Left lung (tissue), 4 donors: ENCODE measurements at regions not wholly inside any gene's neighbourhood (a gene's known extent, or its start where the extent isn't known, plus 50 kb on each side); places are given as distances from the start of the nearest gene placed in this dataset.
"Not testable (repeated sequence)": the region's sequence is repeated elsewhere in the genome, so short reads cannot be mapped to it uniquely, and the experiment has no call there.

Source experiments
- ATAC-seq: fragments of 200-7000 bp; cut with Tn5 transposase; one replicate; pipeline ENCODE4 v1.9.1; 2020; ENCODE audit warnings: moderate library complexity
- DNase-seq, 4 donors: peaks; one replicate each; pipeline ENCODE4 v3.0.0-alpha.2; 2013 to 2020
- H3K27ac ChIP-seq, 2 donors: fragments of 200-600 bp; sonication (generic) in 1 of 2; one replicate each; pipeline versions ENCODE4 v1.5.0 to v1.8.0; 2020 to 2021
- H3K27me3 ChIP-seq, 2 donors: fragments of 200-600 bp; sonication (generic) in 1 of 2; one replicate each; pipeline versions ENCODE4 v1.5.0 to v1.8.0; 2020 to 2021
- H3K36me3 ChIP-seq, 2 donors: fragments of 200-600 bp; sonication (generic) in 1 of 2; one replicate each; pipeline versions ENCODE4 v1.5.0 to v1.8.0; 2020 to 2021
- H3K4me1 ChIP-seq, 2 donors: fragments of 200-600 bp; one replicate each; pipeline ENCODE4 v1.8.0; 2021
- H3K4me3 ChIP-seq, 2 donors: fragments of 200-600 bp; sonication (generic) in 1 of 2; one replicate each; pipeline versions ENCODE4 v1.5.0 to v1.8.0; 2020 to 2021; ENCODE audit warnings: mild to moderate bottlenecking in 1 of 2
- H3K9me3 ChIP-seq, 2 donors: fragments of 200-600 bp; sonication (generic) in 1 of 2; one replicate each; pipeline versions ENCODE4 v1.5.0 to v1.8.0; 2020 to 2021
- intact Hi-C, 2 donors: fragments of 100-400 bp; cut with DNase I; formaldehyde crosslinking; loops; one replicate each; pipeline versions ENCODE4 v1.11.2 to v1.14.2; 2022
- TF ChIP-seq, protein P1 (sequence below), 2 donors: fragments of 200-600 bp; sonication (generic) in 1 of 2; IDR thresholded peaks; one replicate each; pipeline versions ENCODE4 v1.5.0 to v1.8.0; 2021; ENCODE audit warnings: antibody characterized with exemption in 2 of 2
- donor health status: DM: no; HTN: yes; CAD: no.
- donor health status: DM: no; HTN: no; CAD: no.

DNA sequence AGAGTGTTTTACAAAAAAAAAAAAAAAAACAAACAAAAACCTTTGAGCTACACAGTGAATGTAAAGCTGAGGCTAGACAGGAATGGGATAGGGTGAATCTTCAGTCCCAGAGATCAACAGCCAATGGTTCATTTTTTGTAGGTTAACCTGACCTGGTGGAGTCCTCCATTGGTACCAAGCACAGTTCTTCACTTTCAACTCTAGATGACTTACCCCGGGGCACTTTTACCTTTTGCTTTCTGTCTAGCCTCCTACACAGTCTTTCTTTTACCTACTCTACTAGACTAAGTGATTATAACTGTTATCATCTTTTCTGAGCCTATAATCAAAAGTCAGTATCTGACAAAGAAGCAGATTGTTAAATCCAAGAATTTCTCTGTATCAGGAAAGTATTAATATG, 50.9 kb downstream of the ANXA2R start:
- no peak for ATAC-seq
- H3K4me1 ChIP-seq: peaks cover 0 to 35% of the 10 kb centered on the region in 2 donors
- DNase-seq: no peak
- H3K4me3 ChIP-seq: no peak overlapping the region
- TF ChIP-seq, protein P1, sequence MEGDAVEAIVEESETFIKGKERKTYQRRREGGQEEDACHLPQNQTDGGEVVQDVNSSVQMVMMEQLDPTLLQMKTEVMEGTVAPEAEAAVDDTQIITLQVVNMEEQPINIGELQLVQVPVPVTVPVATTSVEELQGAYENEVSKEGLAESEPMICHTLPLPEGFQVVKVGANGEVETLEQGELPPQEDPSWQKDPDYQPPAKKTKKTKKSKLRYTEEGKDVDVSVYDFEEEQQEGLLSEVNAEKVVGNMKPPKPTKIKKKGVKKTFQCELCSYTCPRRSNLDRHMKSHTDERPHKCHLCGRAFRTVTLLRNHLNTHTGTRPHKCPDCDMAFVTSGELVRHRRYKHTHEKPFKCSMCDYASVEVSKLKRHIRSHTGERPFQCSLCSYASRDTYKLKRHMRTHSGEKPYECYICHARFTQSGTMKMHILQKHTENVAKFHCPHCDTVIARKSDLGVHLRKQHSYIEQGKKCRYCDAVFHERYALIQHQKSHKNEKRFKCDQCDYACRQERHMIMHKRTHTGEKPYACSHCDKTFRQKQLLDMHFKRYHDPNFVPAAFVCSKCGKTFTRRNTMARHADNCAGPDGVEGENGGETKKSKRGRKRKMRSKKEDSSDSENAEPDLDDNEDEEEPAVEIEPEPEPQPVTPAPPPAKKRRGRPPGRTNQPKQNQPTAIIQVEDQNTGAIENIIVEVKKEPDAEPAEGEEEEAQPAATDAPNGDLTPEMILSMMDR (IDR thresholded peaks at IDR 0.05): no peak
- H3K36me3 ChIP-seq: no peaks in the 10 kb centered on the region
- H3K27me3 ChIP-seq: peaks cover 22 to 61% of the 10 kb centered on the region in 2 donors
- intact Hi-C loops: no loop called here
- no peak overlapping the region for H3K27ac ChIP-seq
- peaks cover 0 to 4% of the 10 kb centered on the region in 2 donors for H3K9me3 ChIP-seq

DNA sequence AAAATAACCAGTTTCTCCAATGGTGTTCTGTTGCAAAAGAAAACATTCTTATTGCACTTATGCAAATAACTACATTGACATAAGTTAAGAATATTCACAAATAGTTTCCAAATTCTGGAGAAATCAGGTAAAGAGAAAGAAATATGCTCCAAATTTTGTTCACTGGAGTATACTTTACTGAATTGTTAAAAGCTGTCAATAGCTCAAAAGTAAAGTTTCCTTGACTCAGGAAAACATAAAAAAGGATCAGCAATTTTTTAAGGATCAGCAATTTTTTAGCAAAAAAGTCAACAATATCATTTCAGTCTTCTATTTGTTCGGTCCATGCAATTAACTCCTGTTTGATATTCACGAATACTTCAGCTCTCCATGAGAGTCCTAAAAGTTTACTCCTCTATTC, 51.6 kb downstream of the ANXA2R start:
- no peak for ATAC-seq
- peaks cover 16 to 55% of the 10 kb centered on the region in 2 donors for H3K27me3 ChIP-seq

DNA sequence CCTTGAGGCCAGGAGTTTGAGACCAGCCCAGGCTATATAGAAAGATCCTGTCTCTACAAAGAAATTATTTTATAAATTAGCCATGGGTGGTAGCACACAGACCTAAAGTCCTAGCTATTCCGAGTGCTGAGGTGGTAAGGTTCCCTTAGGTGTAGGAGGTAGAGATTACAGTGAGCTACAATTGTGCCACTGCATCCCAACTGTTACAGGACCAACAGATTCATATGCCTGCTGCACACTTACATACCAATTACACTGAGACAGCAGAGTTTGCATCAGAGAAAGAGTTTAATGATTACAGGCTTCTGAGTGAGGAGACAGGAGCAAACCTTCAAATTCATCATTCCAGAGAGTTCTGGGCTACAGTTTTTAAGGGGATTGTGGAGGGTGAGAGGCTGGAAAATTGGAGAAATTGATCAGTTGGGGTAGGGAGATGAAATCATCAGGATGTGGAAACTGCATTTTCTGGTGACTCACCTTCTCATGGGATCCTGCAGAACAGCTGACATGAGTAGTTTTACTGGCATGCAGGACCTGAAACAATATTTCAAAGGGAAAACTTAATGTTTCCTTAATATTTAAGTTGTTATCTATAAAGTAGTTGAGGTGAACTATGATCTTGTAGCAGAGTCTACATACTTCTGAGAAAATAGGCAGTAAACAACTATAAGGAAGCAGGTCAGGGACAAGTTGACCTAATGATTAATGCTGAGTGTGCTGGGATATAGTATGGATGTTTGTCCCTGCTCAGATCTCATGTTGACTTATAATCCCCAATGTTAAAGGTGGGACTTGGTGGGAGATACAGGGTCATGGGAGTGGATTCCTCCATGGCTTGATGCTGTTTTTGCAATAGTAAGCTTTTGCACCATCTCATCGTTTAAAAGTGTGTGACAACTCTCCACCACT, 54.7 kb downstream of the ANXA2R start:
- ATAC-seq: no peak
- Histone ChIP-seq H3K36me3 (no peaks in the 10 kb centered on the region), H3K4me1 (peaks cover 0 to 20% of the 10 kb centered on the region in 2 donors), H3K27me3 (peaks cover 0 to 23% of the 10 kb centered on the region in 2 donors), H3K27ac (peak overlapping the region in 1 of 2 donors; percentile 33), H3K4me3 (no peak overlapping the region), H3K9me3 (peaks cover 0 to 4% of the 10 kb centered on the region in 2 donors)
- TF ChIP-seq, protein P1 (IDR thresholded peaks at IDR 0.05): no peak
- intact Hi-C loops: no loop called here
- DNase-seq: no peak

More for the DNA sequence above, 51.6 kb downstream of the ANXA2R start:
- H3K36me3 ChIP-seq: no peaks in the 10 kb centered on the region
- intact Hi-C loops: no loop called here
- no peak overlapping the region for H3K4me3 ChIP-seq
- peaks cover 0 to 35% of the 10 kb centered on the region in 2 donors for H3K4me1 ChIP-seq
- peaks cover 0 to 4% of the 10 kb centered on the region in 2 donors for H3K9me3 ChIP-seq
- TF ChIP-seq, protein P1 (IDR thresholded peaks at IDR 0.05): no peak
- H3K27ac ChIP-seq: no peak overlapping the region
- DNase-seq: no peak

DNA sequence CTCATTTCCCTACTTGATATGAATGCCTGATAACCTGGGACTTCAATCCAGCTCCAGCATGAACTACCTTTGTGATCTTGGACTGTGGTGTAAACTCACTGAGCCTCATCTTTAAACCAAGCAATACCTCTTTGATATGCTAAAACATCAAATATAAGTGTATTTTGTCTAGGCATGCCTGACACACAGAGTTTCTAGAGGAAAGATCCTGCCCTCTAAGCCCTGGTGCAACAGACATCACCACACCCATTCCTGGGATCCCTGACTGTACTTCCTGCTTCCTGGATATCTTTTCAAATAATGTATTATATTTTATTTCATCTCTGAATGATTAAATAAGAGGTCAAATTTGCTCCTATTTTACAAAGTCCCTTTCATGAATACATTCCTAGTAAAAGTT, 55.8 kb downstream of the ANXA2R start:
- intact Hi-C loops: no loop called here
- no peak overlapping the region for H3K27ac ChIP-seq
- H3K4me3 ChIP-seq: no peak overlapping the region
- H3K27me3 ChIP-seq: peaks cover 0 to 12% of the 10 kb centered on the region in 2 donors
- no peaks in the 10 kb centered on the region for H3K36me3 ChIP-seq
- DNase-seq (no peak), ATAC-seq (no peak)
- peaks cover 0 to 15% of the 10 kb centered on the region in 2 donors for H3K4me1 ChIP-seq
- peaks cover 0 to 7% of the 10 kb centered on the region in 2 donors for H3K9me3 ChIP-seq
- TF ChIP-seq, protein P1 (IDR thresholded peaks at IDR 0.05): no peak

DNA sequence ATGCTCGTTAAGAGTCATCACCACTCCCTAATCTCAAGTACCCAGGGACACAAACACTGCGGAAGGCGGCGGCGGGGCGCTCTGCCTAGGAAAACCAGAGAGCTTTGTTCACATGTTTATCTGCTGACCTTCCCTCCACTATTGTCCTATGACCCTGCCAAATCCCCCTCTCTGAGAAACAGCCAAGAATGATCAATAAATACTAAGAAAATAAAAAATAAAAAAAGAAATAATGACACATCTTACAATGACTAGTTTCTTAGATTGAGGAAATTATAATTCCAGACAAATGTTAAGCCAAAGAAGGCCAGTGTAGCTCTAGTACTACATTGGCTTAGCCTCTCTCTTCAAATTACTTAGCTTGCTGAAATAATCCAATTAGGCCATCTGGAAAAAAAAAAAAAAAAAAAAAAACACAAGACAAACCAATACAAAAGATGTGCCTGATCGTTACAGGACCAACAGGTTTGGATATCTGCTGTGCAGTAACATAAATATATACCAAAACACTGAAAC, 58.0 kb downstream of the ANXA2R start:
- Histone ChIP-seq H3K27ac (no peak overlapping the region), H3K4me3 (no peak overlapping the region), H3K36me3 (no peaks in the 10 kb centered on the region), H3K4me1 (peaks cover 0 to 12% of the 10 kb centered on the region in 2 donors), H3K27me3 (peaks cover 0 to 8% of the 10 kb centered on the region in 2 donors), H3K9me3 (peaks cover 0 to 4% of the 10 kb centered on the region in 2 donors)
- DNase-seq (no peak), ATAC-seq (peak; percentile 22)
- intact Hi-C loops: no loop called here
- TF ChIP-seq, protein P1 (IDR thresholded peaks at IDR 0.05): no peak

DNA sequence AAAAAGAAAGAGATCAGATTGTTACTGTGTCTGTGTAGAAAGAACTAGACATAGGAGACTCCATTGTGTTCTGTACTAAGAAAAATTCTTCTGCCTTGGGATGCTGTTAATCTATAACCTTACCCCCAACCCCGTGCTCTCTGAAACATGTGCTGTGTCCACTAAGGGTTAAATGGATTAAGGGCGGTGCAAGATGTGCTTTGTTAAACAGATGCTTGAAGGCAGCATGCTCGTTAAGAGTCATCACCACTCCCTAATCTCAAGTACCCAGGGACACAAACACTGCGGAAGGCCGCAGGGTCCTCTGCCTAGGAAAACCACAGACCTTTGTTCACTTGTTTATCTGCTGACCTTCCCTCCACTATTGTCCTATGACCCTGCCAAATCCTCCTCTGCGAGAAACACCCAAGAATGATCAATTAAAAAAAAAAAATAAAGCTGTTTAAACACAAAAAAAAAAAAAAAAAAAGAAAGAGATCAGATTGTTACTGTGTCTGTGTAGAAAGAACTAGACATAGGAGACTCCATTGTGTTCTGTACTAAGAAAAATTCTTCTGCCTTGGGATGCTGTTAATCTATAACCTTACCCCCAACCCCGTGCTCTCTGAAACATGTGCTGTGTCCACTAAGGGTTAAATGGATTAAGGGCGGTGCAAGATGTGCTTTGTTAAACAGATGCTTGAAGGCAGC, 58.6 kb downstream of the ANXA2R start:
- H3K4me3 ChIP-seq, intact Hi-C loops, H3K36me3 ChIP-seq, DNase-seq, H3K27ac ChIP-seq, H3K9me3 ChIP-seq, H3K27me3 ChIP-seq: not testable (repeated sequence)
- ATAC-seq: peak; percentile 79
- H3K4me1 ChIP-seq: peaks cover 0 to 12% of the 10 kb centered on the region in 2 donors

DNA sequence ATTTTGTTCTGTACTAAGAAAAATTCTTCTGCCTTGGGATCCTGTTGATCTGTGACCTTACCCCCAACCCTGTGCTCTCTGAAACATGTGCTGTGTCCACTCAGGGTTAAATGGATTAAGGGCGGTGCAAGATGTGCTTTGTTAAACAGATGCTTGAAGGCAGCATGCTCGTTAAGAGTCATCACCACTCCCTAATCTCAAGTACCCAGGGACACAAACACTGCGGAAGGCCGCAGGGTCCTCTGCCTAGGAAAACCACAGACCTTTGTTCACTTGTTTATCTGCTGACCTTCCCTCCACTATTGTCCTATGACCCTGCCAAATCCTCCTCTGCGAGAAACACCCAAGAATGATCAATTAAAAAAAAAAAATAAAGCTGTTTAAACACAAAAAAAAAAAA, 59.1 kb downstream of the ANXA2R start:
- intact Hi-C loops, H3K27ac ChIP-seq, DNase-seq, H3K4me3 ChIP-seq, H3K9me3 ChIP-seq, H3K27me3 ChIP-seq, H3K36me3 ChIP-seq: not testable (repeated sequence)
- peak; percentile 80 for ATAC-seq
- H3K4me1 ChIP-seq: peaks cover 0 to 12% of the 10 kb centered on the region in 2 donors
